Hepatocyte (in vitro differentiated cells): ENCODE measurements at regions not wholly inside any gene's neighbourhood (a gene's known extent, or its start where the extent isn't known, plus 50 kb on each side); places are given as distances from the start of the nearest gene placed in this dataset.

Experiments used
- DNase-seq: peaks from one replicate; pipeline ENCODE4 v3.0.0-alpha.2; 2016; ENCODE audit warnings: low spot score
- H2AFZ ChIP-seq: fragments of 200-600 bp; sonication (generic); 2 replicates; pipeline ENCODE4 v1.6.0; 2016; ENCODE audit warnings: antibody characterized with exemption, mild to moderate bottlenecking
- H3K27ac ChIP-seq: fragments of 200-600 bp; sonication (generic); 2 replicates; pipeline ENCODE4 v1.5.1; 2016; ENCODE audit warnings: mild to moderate bottlenecking
- H3K27me3 ChIP-seq: fragments of 200-600 bp; sonication (generic); 2 replicates; pipeline ENCODE4 v1.6.1; 2016
- H3K36me3 ChIP-seq: fragments of 200-600 bp; sonication (generic); replicated peaks from 2 replicates; pipeline ENCODE4 v1.5.1; 2016; ENCODE audit warnings: low read depth; ENCODE audit not compliant: insufficient read depth
- H3K4me1 ChIP-seq: fragments of 200-600 bp; sonication (generic); 2 replicates; pipeline ENCODE4 v1.5.1; 2016; ENCODE audit warnings: mild to moderate bottlenecking, moderate library complexity; ENCODE audit not compliant: insufficient read depth
- H3K4me2 ChIP-seq: fragments of 200-600 bp; sonication (generic); 2 replicates; pipeline ENCODE4 v1.6.0; 2016
- H3K4me3 ChIP-seq: fragments of 200-600 bp; sonication (generic); 2 replicates; pipeline ENCODE4 v1.5.1; 2016; ENCODE audit warnings: mild to moderate bottlenecking
- H3K79me2 ChIP-seq: fragments of 200-600 bp; sonication (generic); 2 replicates; pipeline ENCODE4 v1.6.0; 2017; ENCODE audit warnings: mild to moderate bottlenecking
- H3K9me2 ChIP-seq: fragments of 200-600 bp; sonication (generic); replicated peaks from 2 replicates; pipeline ENCODE4 v1.6.0; 2017; ENCODE audit warnings: mild to moderate bottlenecking; ENCODE audit not compliant: insufficient read depth
- H3K9me3 ChIP-seq: fragments of 200-600 bp; sonication (generic); 2 replicates; pipeline ENCODE4 v1.5.1; 2016; ENCODE audit warnings: low read depth, mild to moderate bottlenecking
- H4K20me1 ChIP-seq: fragments of 200-600 bp; sonication (generic); 2 replicates; pipeline ENCODE4 v1.6.0; 2016; ENCODE audit warnings: mild to moderate bottlenecking; ENCODE audit not compliant: insufficient read depth, poor library complexity, severe bottlenecking
- EZH2 ChIP-seq: fragments of 200-600 bp; sonication (generic); IDR thresholded peaks from 2 replicates; pipeline ENCODE4 v1.6.1; 2016; ENCODE audit warnings: antibody characterized with exemption, mild to moderate bottlenecking, borderline replicate concordance
- EZH2phosphoT487 ChIP-seq: fragments of 200-600 bp; sonication (generic); IDR thresholded peaks from one replicate; pipeline ENCODE4 v1.6.1; 2018; ENCODE audit warnings: antibody characterized with exemption, mild to moderate bottlenecking, low read depth, moderate library complexity; ENCODE audit not compliant: unreplicated experiment, severe bottlenecking
- WGBS: methylation state at CpG from one replicate; pipeline ENCODE4 v1.1.6; 2016; ENCODE audit warnings: low lambda C conversion rate; ENCODE audit errors: missing lambda C conversion rate; 5-methylcytosine and 5-hydroxymethylcytosine counted together
- TF ChIP-seq, protein P1 (sequence below): fragments of 200-600 bp; sonication (generic); IDR thresholded peaks from 2 replicates; pipeline ENCODE4 v1.5.1; 2016; ENCODE audit warnings: antibody characterized with exemption, mild to moderate bottlenecking; ENCODE audit not compliant: poor library complexity

GRCh38 chr15:79676621-79677020 is 220.2 kb downstream of the MTHFS start:
- 95% methylated on average over 2 of the region's 2 CpGs for WGBS
- TF ChIP-seq, protein P1, sequence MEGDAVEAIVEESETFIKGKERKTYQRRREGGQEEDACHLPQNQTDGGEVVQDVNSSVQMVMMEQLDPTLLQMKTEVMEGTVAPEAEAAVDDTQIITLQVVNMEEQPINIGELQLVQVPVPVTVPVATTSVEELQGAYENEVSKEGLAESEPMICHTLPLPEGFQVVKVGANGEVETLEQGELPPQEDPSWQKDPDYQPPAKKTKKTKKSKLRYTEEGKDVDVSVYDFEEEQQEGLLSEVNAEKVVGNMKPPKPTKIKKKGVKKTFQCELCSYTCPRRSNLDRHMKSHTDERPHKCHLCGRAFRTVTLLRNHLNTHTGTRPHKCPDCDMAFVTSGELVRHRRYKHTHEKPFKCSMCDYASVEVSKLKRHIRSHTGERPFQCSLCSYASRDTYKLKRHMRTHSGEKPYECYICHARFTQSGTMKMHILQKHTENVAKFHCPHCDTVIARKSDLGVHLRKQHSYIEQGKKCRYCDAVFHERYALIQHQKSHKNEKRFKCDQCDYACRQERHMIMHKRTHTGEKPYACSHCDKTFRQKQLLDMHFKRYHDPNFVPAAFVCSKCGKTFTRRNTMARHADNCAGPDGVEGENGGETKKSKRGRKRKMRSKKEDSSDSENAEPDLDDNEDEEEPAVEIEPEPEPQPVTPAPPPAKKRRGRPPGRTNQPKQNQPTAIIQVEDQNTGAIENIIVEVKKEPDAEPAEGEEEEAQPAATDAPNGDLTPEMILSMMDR: no peak
- TF ChIP-seq EZH2phosphoT487 (no peak), EZH2 (no peak)
- Histone ChIP-seq H3K79me2 (no peaks in the 10 kb centered on the region), H3K27ac (no peak overlapping the region), H4K20me1 (no peaks in the 10 kb centered on the region), H3K4me3 (no peak overlapping the region), H3K4me1 (no peaks in the 10 kb centered on the region), H3K9me2 (no peaks in the 10 kb centered on the region), H3K36me3 (no peaks in the 10 kb centered on the region), H3K27me3 (no peaks in the 10 kb centered on the region), H2AFZ (no peak overlapping the region), H3K4me2 (no peak overlapping the region), H3K9me3 (no peaks in the 10 kb centered on the region)
- DNase-seq: no peak

GRCh38 chr15:79677241-79677640 is 219.6 kb downstream of the MTHFS start:
- Histone ChIP-seq H3K4me1 (no peaks in the 10 kb centered on the region), H3K4me2 (no peak overlapping the region), H3K9me2 (no peaks in the 10 kb centered on the region), H2AFZ (no peak overlapping the region), H3K27me3 (no peaks in the 10 kb centered on the region), H4K20me1 (no peaks in the 10 kb centered on the region), H3K36me3 (no peaks in the 10 kb centered on the region), H3K27ac (no peak overlapping the region), H3K4me3 (no peak overlapping the region), H3K79me2 (no peaks in the 10 kb centered on the region), H3K9me3 (no peaks in the 10 kb centered on the region)
- DNase-seq: no peak
- 62% methylated on average over 7 of the region's 7 CpGs for WGBS
- TF ChIP-seq EZH2phosphoT487 (no peak), EZH2 (no peak)
- TF ChIP-seq, protein P1: no peak

- Histone ChIP-seq H3K9me2 (no peaks in the 10 kb centered on the region), H3K27me3 (no peaks in the 10 kb centered on the region), H4K20me1 (no peaks in the 10 kb centered on the region), H3K4me1 (no peaks in the 10 kb centered on the region), H3K4me2 (no peak overlapping the region), H2AFZ (no peak overlapping the region), H3K4me3 (no peak overlapping the region), H3K36me3 (no peaks in the 10 kb centered on the region), H3K9me3 (no peaks in the 10 kb centered on the region), H3K27ac (no peak overlapping the region), H3K79me2 (no peaks in the 10 kb centered on the region)
- 82% methylated on average over 1 of the region's 1 CpG for WGBS
- TF ChIP-seq, protein P1: no peak
- no peak for TF ChIP-seq EZH2phosphoT487
- TF ChIP-seq EZH2: no peak
- DNase-seq: no peak
Measured at GRCh38 chr15:79678032-79678701, 218.6 kb downstream of the MTHFS start.
